Activated naive CD8-positive, alpha-beta T cell treated with anti-CD3 and anti-CD28 coated beads, Interleukin-2, amount 50 U/mL, for 24 hours (primary cell): ENCODE measurements at regions not wholly inside any gene's neighbourhood (a gene's known extent, or its start where the extent isn't known, plus 50 kb on each side); places are given as distances from the start of the nearest gene placed in this dataset.

ENCODE experiments used
- ATAC-seq: fragments of 150-1000 bp; cut with Tn5 transposase; one replicate; pipeline ENCODE4 v1.10.0; 2021
- DNase-seq: peaks from one replicate; pipeline ENCODE4 v3.0.0; 2021
- H3K27ac Mint-ChIP-seq: one replicate; pipeline ENCODE4 v1.8.0; 2021; ENCODE audit warnings: mild to moderate bottlenecking, mixed read lengths
- H3K27me3 Mint-ChIP-seq: one replicate; pipeline ENCODE4 v1.8.0; 2021; ENCODE audit warnings: mixed read lengths
- H3K36me3 Mint-ChIP-seq: one replicate; pipeline ENCODE4 v1.8.0; 2021; ENCODE audit warnings: low read depth, mixed read lengths
- H3K4me1 Mint-ChIP-seq: one replicate; pipeline ENCODE4 v1.8.0; 2021; ENCODE audit warnings: mixed read lengths
- H3K4me3 Mint-ChIP-seq: one replicate; pipeline ENCODE4 v1.8.0; 2021; ENCODE audit warnings: mild to moderate bottlenecking, moderate library complexity, mixed read lengths
- H3K9me3 Mint-ChIP-seq: one replicate; pipeline ENCODE4 v1.8.0; 2021; ENCODE audit warnings: mixed read lengths

GRCh38 chr2:95539290-95539689 is 52.5 kb upstream of the TRIM43 start:
- Mint-ChIP-seq H3K27me3 (peaks cover 1% of the 10 kb centered on the region), H3K4me1 (peaks cover 2% of the 10 kb centered on the region), H3K4me3 (no peak overlapping the region), H3K9me3 (peaks cover 28% of the 10 kb centered on the region), H3K36me3 (peaks cover 2% of the 10 kb centered on the region), H3K27ac (no peak overlapping the region)
- DNase-seq (no peak), ATAC-seq (no peak)

GRCh38 chr2:95539836-95540235 is 52.0 kb upstream of the TRIM43 start:
- Mint-ChIP-seq H3K9me3 (peaks cover 22% of the 10 kb centered on the region), H3K36me3 (peaks cover 2% of the 10 kb centered on the region), H3K4me3 (no peak overlapping the region), H3K27ac (peak overlapping the region; percentile 7), H3K4me1 (peaks cover 2% of the 10 kb centered on the region), H3K27me3 (peaks cover 1% of the 10 kb centered on the region)
- DNase-seq (no peak), ATAC-seq (no peak)
